Left colon (tissue), 2 donors: ENCODE measurements at regions not wholly inside any gene's neighbourhood (a gene's known extent, or its start where the extent isn't known, plus 50 kb on each side); places are given as distances from the start of the nearest gene placed in this dataset.

Source experiments
- ATAC-seq: fragments of 200-7000 bp; cut with Tn5 transposase; one replicate; pipeline ENCODE4 v1.9.1; 2020; ENCODE audit warnings: mild to moderate bottlenecking, moderate library complexity
- DNase-seq, 2 donors: peaks; one replicate each; pipeline ENCODE4 v3.0.0-alpha.2; 2020
- intact Hi-C, 2 donors: fragments of 100-400 bp; cut with DNase I in 1 of 2; cut with micrococcal nuclease in 1 of 2; formaldehyde crosslinking; loops; one replicate each; pipeline versions ENCODE4 v1.11.2 to v1.14.0; 2022; cut with DNase I, micrococcal nuclease
- donor health status: DM: no; HTN: no; CAD: no.
- donor health status: DM: yes; HTN: yes; CAD: no.

DNA sequence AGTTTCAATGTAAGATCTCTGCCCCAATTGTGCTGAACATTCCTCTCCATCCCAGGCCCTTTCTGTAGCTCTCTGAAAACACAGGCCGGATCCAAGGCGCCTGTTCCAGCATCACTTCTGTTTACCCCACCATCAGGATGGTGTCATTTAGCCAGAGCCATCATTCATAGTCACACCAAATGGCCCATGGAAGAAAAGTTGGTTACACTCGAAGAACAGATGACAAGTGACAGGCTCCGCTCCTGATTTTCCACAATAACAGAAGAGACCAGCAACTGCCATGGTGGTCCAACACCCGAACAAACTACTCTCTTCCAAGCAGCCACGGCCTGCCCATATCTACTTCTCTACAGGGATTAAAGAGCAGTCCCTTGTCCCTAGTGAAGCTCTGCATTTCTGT is 59.9 kb upstream of the PROX1 start:
- intact Hi-C loops: no loop called here
- no peak for ATAC-seq
- no peak for DNase-seq

- no peak for ATAC-seq
- DNase-seq: no peak
- intact Hi-C loops: no loop called here
These were observed 58.4 kb upstream of the PROX1 start for GRCh38 chr1:213929398-213929797.

DNA sequence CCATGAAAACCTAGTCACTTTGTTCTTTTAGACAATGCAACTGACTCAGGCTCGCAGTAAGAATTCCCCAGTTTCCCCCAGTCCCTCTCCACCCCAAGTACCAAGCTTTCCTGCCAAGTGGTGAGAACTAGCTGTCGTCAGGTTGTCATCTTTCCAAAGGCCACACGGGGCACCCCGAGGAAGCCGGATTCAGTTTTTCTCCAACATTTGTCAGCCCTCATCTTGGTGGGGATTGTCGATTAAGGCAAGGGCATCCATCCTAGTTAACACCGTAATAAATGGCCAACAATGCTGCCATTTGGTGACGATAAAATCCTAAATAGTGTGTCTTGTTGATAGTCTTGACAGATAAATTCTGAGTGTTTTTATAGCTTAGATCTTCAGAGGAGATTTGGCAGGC is 55.9 kb upstream of the PROX1 start:
- DNase-seq (no peak), ATAC-seq (no peak)
- intact Hi-C loops: no loop called here

DNA sequence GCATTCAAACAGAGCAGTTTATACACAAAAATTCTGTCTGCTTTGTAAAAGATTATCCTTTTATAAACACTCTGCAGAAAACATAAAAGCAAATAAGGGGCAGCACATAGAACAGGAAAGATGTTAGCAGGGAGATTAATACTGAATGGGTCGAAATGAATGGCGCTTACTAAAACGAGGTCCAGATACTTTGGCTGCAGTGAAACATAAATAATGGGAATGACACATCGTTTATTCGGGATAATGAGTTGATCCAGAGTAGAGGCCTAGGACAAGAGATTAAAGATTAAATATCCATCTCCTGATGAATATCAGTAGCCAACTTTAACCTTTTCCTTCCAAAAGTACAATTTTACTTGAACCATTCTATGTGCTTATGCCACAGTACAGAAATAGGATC is 54.4 kb upstream of the PROX1 start:
- no peak for DNase-seq
- no peak for ATAC-seq
- intact Hi-C loops: no loop called here

DNA sequence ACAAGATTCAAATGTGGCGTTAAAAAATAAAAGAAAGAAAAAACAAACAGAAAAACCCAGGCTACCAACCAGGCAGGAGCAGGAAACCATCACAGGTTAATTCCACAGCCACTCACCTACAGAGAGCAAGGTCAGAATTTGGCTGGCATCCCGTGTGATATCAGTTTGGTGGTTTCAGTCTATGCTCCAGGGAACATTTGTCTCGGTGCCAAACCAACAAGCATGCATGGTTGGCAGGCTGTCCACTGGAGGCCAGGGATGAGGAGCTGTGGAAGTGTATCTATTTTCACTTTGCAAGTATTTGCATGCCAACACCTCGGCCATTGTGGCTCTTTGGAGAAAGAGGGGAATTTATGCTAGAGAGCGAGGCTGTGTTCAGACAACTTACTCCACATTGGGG is 53.1 kb upstream of the PROX1 start:
- intact Hi-C loops: no loop called here
- DNase-seq: no peak
- no peak for ATAC-seq

GRCh38 chr1:213936571-213936970 is 51.2 kb upstream of the PROX1 start:
- intact Hi-C loops: no loop called here
- ATAC-seq (no peak), DNase-seq (no peak)
